Caco-2 (cell line): ENCODE measurements at regions not wholly inside any gene's neighbourhood (a gene's known extent, or its start where the extent isn't known, plus 50 kb on each side); places are given as distances from the start of the nearest gene placed in this dataset.
"Not testable (repeated sequence)": the region's sequence is repeated elsewhere in the genome, so short reads cannot be mapped to it uniquely, and the experiment has no call there.

Source experiments
- BruUV-seq: library from RNA; stranded (reverse); fragments of 400-500 nt; replicated peaks from 2 replicates; lab custom pipeline; 2021; lab: Mats Ljungman, UMichigan
- CTCF ChIA-PET: fragments of 300-600 bp; sonication (Branson Sonifier 250); formaldehyde crosslinking; loops from one replicate; lab custom pipeline; 2022; ENCODE audit warnings: antibody characterized with exemption; lab: Charles Lee
- POLR2A ChIA-PET: fragments of 300-600 bp; sonication (Branson Sonifier 250); formaldehyde crosslinking; loops from one replicate; lab custom pipeline; 2022; ENCODE audit warnings: antibody characterized with exemption; lab: Charles Lee
- DNase-seq, 2 experiments: peaks; one replicate each; pipeline versions ENCODE4 v3.0.0 to v3.0.0-alpha.2; 2020 to 2022
- H3K27me3 ChIP-seq: replicated peaks from 2 replicates; pipeline ENCODE4 v1.6.0; 2011; ENCODE audit warnings: low read length; ENCODE audit not compliant: control insufficient read depth, insufficient read depth
- H3K36me3 ChIP-seq: 2 replicates; pipeline ENCODE4 v1.5.1; 2011; ENCODE audit warnings: low read length; ENCODE audit not compliant: control insufficient read depth, insufficient read depth
- H3K4me1 ChIP-seq: fragments of 250-450 bp; sonication (Bioruptor Pico); 2 replicates; pipeline ENCODE4 v1.5.1; 2020; ENCODE audit warnings: mild to moderate bottlenecking
- H3K4me3 ChIP-seq: 2 replicates; pipeline ENCODE4 v1.5.1; 2011; ENCODE audit warnings: low read depth, mild to moderate bottlenecking, control low read depth, low read length
- H3K9me3 ChIP-seq: fragments of 250-450 bp; sonication (Bioruptor Pico); 2 replicates; pipeline ENCODE4 v1.5.1; 2020; ENCODE audit warnings: mild to moderate bottlenecking, moderate library complexity
- H3K27ac Mint-ChIP-seq: one replicate; pipeline ENCODE4 v1.8.0; 2022; ENCODE audit warnings: mixed read lengths; ENCODE audit not compliant: unreplicated experiment
- H3K27me3 Mint-ChIP-seq: one replicate; pipeline ENCODE4 v1.8.0; 2022; ENCODE audit warnings: mixed read lengths; ENCODE audit not compliant: insufficient read depth, unreplicated experiment
- H3K36me3 Mint-ChIP-seq: one replicate; pipeline ENCODE4 v1.8.0; 2022; ENCODE audit warnings: mild to moderate bottlenecking, mixed read lengths; ENCODE audit not compliant: insufficient read depth, unreplicated experiment
- H3K4me1 Mint-ChIP-seq: one replicate; pipeline ENCODE4 v1.8.0; 2022; ENCODE audit warnings: low read depth, mixed read lengths; ENCODE audit not compliant: unreplicated experiment
- H3K4me3 Mint-ChIP-seq: one replicate; pipeline ENCODE4 v1.8.0; 2022; ENCODE audit warnings: mild to moderate bottlenecking, moderate library complexity, mixed read lengths; ENCODE audit not compliant: unreplicated experiment
- H3K9me3 Mint-ChIP-seq: one replicate; pipeline ENCODE4 v1.8.0; 2022; ENCODE audit warnings: mixed read lengths; ENCODE audit not compliant: unreplicated experiment
- CTCF ChIP-seq, 2 experiments: fragments of 200-600 bp in 1 of 2; IDR thresholded peaks; 1 replicate in 1 of 2; 2 replicates in 1 of 2; pipeline versions ENCODE4 v1.5.1 to v1.8.0; 2011 to 2022; ENCODE audit warnings: antibody characterized with exemption in 1 of 2, control low read depth in 1 of 2, inconsistent platforms in 1 of 2, low read depth in 1 of 2, low read length in 1 of 2, mild to moderate bottlenecking in 1 of 2, moderate library complexity in 1 of 2; ENCODE audit not compliant: insufficient read depth in 1 of 2, severe bottlenecking in 1 of 2, unreplicated experiment in 1 of 2
- intact Hi-C: fragments of 100-400 bp; cut with micrococcal nuclease; formaldehyde crosslinking; loops from one replicate; pipeline ENCODE4 v1.10.0; 2022; ENCODE audit not compliant: unreplicated experiment

GRCh38 chr14:57122129-57122528, 146.6 kb downstream of the EXOC5 start:
- TF ChIP-seq CTCF (IDR thresholded peaks at IDR 0.05; ENCODE audit: insufficient read depth in 1 of 2, low read depth in 1 of 2, low read length in 1 of 2, severe bottlenecking in 1 of 2, unreplicated experiment in 1 of 2): no peak
- ChIA-PET CTCF (no interaction called here), POLR2A (no interaction called here)
- H3K4me3 Mint-ChIP-seq: no peak overlapping the region
- no peaks in the 10 kb centered on the region for H3K4me1 Mint-ChIP-seq
- Histone ChIP-seq H3K4me3 (no peak overlapping the region), H3K36me3 (no peaks in the 10 kb centered on the region), H3K9me3 (no peaks in the 10 kb centered on the region), H3K4me1 (no peaks in the 10 kb centered on the region), H3K27me3 (no peaks in the 10 kb centered on the region)
- no peak for DNase-seq
- H3K27me3 Mint-ChIP-seq: peaks cover 6% of the 10 kb centered on the region
- no peaks in the 10 kb centered on the region for H3K9me3 Mint-ChIP-seq
- intact Hi-C loops: no loop called here
- no peak overlapping the region for H3K27ac Mint-ChIP-seq
- no peaks in the 10 kb centered on the region for H3K36me3 Mint-ChIP-seq
- no TSS peak for BruUV-seq

- H3K27me3 Mint-ChIP-seq, intact Hi-C loops, H3K4me1 Mint-ChIP-seq, POLR2A ChIA-PET, H3K4me1 ChIP-seq, H3K36me3 Mint-ChIP-seq, H3K9me3 ChIP-seq, CTCF ChIA-PET, H3K27me3 ChIP-seq, H3K36me3 ChIP-seq: not testable (repeated sequence)
- BruUV-seq: TSS peak; percentile 62
- peak overlapping the region; percentile 78 for H3K4me3 Mint-ChIP-seq
- peaks cover 10% of the 10 kb centered on the region for H3K9me3 Mint-ChIP-seq
- H3K4me3 ChIP-seq: peak overlapping the region; percentile 39
- peak overlapping the region; percentile 85 for H3K27ac Mint-ChIP-seq
- DNase-seq: peak; percentile 54 to 69
These were observed 156.5 kb downstream of the EXOC5 start for GRCh38 chr14:57112072-57112807.

- H3K27me3 ChIP-seq, CTCF ChIA-PET, H3K4me3 ChIP-seq, H3K36me3 ChIP-seq, H3K36me3 Mint-ChIP-seq, H3K4me1 Mint-ChIP-seq, POLR2A ChIA-PET, intact Hi-C loops, H3K27me3 Mint-ChIP-seq, H3K4me1 ChIP-seq, H3K27ac Mint-ChIP-seq, BruUV-seq, H3K9me3 ChIP-seq, DNase-seq: not testable (repeated sequence)
- Mint-ChIP-seq H3K9me3 (peaks cover 18% of the 10 kb centered on the region), H3K4me3 (peak overlapping the region; percentile 38)
These were observed 158.3 kb downstream of the EXOC5 start for GRCh38 chr14:57110411-57110810.

- CTCF ChIA-PET: no interaction called here
- POLR2A ChIA-PET: no interaction called here
- no peak for DNase-seq
- H3K4me3 Mint-ChIP-seq: no peak overlapping the region
- intact Hi-C loops: no loop called here
- H3K4me1 ChIP-seq: no peaks in the 10 kb centered on the region
- H3K4me1 Mint-ChIP-seq: no peaks in the 10 kb centered on the region
- no peaks in the 10 kb centered on the region for H3K9me3 ChIP-seq
- no peak overlapping the region for H3K27ac Mint-ChIP-seq
- no peaks in the 10 kb centered on the region for H3K36me3 ChIP-seq
- TF ChIP-seq CTCF (IDR thresholded peaks at IDR 0.05; ENCODE audit: insufficient read depth in 1 of 2, low read depth in 1 of 2, low read length in 1 of 2, severe bottlenecking in 1 of 2, unreplicated experiment in 1 of 2): no peak
- BruUV-seq: no TSS peak
- H3K27me3 ChIP-seq: no peaks in the 10 kb centered on the region
- H3K4me3 ChIP-seq: no peak overlapping the region
- H3K9me3 Mint-ChIP-seq: no peaks in the 10 kb centered on the region
- no peaks in the 10 kb centered on the region for H3K27me3 Mint-ChIP-seq
- H3K36me3 Mint-ChIP-seq: no peaks in the 10 kb centered on the region
These were observed 177.6 kb downstream of the EXOC5 start for GRCh38 chr14:57091030-57091608.
